ENCODE measurements at regions not wholly inside any gene's neighbourhood (a gene's known extent, or its start where the extent isn't known, plus 50 kb on each side); places are given as distances from the start of the nearest gene placed in this dataset.

DNA sequence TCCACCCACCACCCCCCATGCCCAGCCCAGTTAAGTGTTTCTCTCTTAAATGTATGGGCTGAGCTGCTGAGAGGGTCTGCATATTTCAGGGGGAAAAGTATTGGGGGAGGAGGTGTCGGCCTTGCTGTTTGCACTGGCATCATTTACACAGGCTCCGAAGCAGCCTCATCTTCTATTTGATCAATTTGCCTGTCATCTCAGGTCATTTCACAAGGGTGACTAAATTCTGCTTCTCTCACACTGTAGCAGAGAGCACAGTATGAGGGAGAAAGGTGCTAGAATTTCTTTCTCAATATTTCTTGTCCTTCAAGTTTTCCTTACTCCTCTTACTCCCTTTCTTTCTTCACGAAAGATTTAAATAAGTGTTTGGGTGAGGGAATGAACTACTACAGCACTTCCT, 135.9 kb downstream of the AACS start:
- no peaks in the 10 kb centered on the region for H3K9me3 ChIP-seq
- H3K36me3 ChIP-seq: no peaks in the 10 kb centered on the region
- H3K4me3 ChIP-seq: no peak overlapping the region
- H3K27me3 ChIP-seq: no peaks in the 10 kb centered on the region
- H3K4me1 ChIP-seq: no peaks in the 10 kb centered on the region
- no peak for DNase-seq
- TF ChIP-seq POLR2A (IDR thresholded peaks at IDR 0.05) (no peak), CTCF (IDR thresholded peaks at IDR 0.05) (no peak)
- H3K27ac ChIP-seq: no peak overlapping the region

- Histone ChIP-seq H3K27ac (no peak overlapping the region), H3K9me3 (no peaks in the 10 kb centered on the region), H3K4me1 (no peaks in the 10 kb centered on the region), H3K27me3 (no peaks in the 10 kb centered on the region), H3K36me3 (no peaks in the 10 kb centered on the region), H3K4me3 (no peak overlapping the region)
- no peak for DNase-seq
- no peak for TF ChIP-seq CTCF (IDR thresholded peaks at IDR 0.05)
- no peak for TF ChIP-seq POLR2A (IDR thresholded peaks at IDR 0.05)
Measured at GRCh38 chr12:125201940-125202339, 136.7 kb downstream of the AACS start.

GRCh38 chr12:125202421-125202820, 137.2 kb downstream of the AACS start:
- no peak for DNase-seq
- H3K27ac ChIP-seq: no peak overlapping the region
- H3K4me1 ChIP-seq: no peaks in the 10 kb centered on the region
- H3K9me3 ChIP-seq: no peaks in the 10 kb centered on the region
- no peaks in the 10 kb centered on the region for H3K36me3 ChIP-seq
- TF ChIP-seq CTCF (IDR thresholded peaks at IDR 0.05): no peak
- TF ChIP-seq POLR2A (IDR thresholded peaks at IDR 0.05): no peak
- H3K4me3 ChIP-seq: no peak overlapping the region
- H3K27me3 ChIP-seq: no peaks in the 10 kb centered on the region

- Histone ChIP-seq H3K27me3 (no peaks in the 10 kb centered on the region), H3K4me1 (no peaks in the 10 kb centered on the region), H3K4me3 (no peak overlapping the region), H3K27ac (no peak overlapping the region), H3K36me3 (no peaks in the 10 kb centered on the region), H3K9me3 (no peaks in the 10 kb centered on the region)
- TF ChIP-seq CTCF (IDR thresholded peaks at IDR 0.05): peak in 5 of 6 experiments; percentile 19 to 46 (median 40)
- no peak for TF ChIP-seq POLR2A (IDR thresholded peaks at IDR 0.05)
- no peak for DNase-seq
Measured at GRCh38 chr12:125203145-125203765, 138.0 kb downstream of the AACS start.

GRCh38 chr12:125205386-125205785, 140.2 kb downstream of the AACS start:
- Histone ChIP-seq H3K4me3 (no peak overlapping the region), H3K27me3 (no peaks in the 10 kb centered on the region), H3K36me3 (no peaks in the 10 kb centered on the region), H3K27ac (no peak overlapping the region), H3K4me1 (no peaks in the 10 kb centered on the region), H3K9me3 (no peaks in the 10 kb centered on the region)
- DNase-seq: no peak
- TF ChIP-seq CTCF (IDR thresholded peaks at IDR 0.05): no peak
- TF ChIP-seq POLR2A (IDR thresholded peaks at IDR 0.05): no peak

GRCh38 chr12:125206711-125207110, 141.5 kb downstream of the AACS start:
- no peaks in the 10 kb centered on the region for H3K36me3 ChIP-seq
- no peaks in the 10 kb centered on the region for H3K4me1 ChIP-seq
- DNase-seq: no peak
- H3K4me3 ChIP-seq: no peak overlapping the region
- no peaks in the 10 kb centered on the region for H3K9me3 ChIP-seq
- TF ChIP-seq CTCF (IDR thresholded peaks at IDR 0.05) (no peak), POLR2A (IDR thresholded peaks at IDR 0.05) (no peak)
- H3K27ac ChIP-seq: no peak overlapping the region
- no peaks in the 10 kb centered on the region for H3K27me3 ChIP-seq
